Astrocyte of the spinal cord (primary cell): ENCODE measurements at regions not wholly inside any gene's neighbourhood (a gene's known extent, or its start where the extent isn't known, plus 50 kb on each side); places are given as distances from the start of the nearest gene placed in this dataset.

Source experiments
- DNase-seq: peaks from one replicate; pipeline ENCODE4 v3.0.0; 2011; ENCODE audit warnings: low read depth, low spot score
- H3K4me3 ChIP-seq: 2 replicates; pipeline ENCODE4 v1.5.1; 2011; ENCODE audit warnings: low read depth, mild to moderate bottlenecking, low read length, moderate library complexity
- in situ Hi-C: cut with HindIII; loops from 2 replicates; pipeline ENCODE4 v1.10.0; 2017; ENCODE audit warnings: low sequenced_read_pairs
- TF ChIP-seq, protein P1 (sequence below): IDR thresholded peaks from 2 replicates; pipeline ENCODE4 v1.5.1; 2012; ENCODE audit warnings: low read depth, mild to moderate bottlenecking, low read length, inconsistent platforms

DNA sequence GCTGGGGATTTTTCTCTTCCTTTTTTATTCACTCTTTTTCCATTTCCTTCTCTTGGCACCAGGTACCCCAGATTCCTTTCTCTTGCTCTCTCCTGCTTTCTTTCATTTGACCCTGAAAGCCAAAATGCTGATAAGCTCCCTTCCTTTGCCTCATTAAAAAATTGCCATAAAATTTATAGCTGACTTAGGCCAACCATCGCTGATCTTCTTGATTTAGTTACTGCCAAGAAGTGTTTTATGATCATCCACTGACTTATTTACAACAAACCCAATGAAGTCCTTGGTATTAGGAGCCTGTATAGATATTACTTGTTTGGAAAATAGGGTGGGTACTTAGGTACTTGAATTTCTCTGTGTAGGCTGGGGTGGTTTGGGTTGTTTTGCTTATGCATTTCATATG, 173.2 kb upstream of the PHYHIPL start:
- no peak overlapping the region for H3K4me3 ChIP-seq
- no peak for DNase-seq
- in situ Hi-C loops, result no loop called here
- TF ChIP-seq, protein P1, sequence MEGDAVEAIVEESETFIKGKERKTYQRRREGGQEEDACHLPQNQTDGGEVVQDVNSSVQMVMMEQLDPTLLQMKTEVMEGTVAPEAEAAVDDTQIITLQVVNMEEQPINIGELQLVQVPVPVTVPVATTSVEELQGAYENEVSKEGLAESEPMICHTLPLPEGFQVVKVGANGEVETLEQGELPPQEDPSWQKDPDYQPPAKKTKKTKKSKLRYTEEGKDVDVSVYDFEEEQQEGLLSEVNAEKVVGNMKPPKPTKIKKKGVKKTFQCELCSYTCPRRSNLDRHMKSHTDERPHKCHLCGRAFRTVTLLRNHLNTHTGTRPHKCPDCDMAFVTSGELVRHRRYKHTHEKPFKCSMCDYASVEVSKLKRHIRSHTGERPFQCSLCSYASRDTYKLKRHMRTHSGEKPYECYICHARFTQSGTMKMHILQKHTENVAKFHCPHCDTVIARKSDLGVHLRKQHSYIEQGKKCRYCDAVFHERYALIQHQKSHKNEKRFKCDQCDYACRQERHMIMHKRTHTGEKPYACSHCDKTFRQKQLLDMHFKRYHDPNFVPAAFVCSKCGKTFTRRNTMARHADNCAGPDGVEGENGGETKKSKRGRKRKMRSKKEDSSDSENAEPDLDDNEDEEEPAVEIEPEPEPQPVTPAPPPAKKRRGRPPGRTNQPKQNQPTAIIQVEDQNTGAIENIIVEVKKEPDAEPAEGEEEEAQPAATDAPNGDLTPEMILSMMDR, result no peak

DNA sequence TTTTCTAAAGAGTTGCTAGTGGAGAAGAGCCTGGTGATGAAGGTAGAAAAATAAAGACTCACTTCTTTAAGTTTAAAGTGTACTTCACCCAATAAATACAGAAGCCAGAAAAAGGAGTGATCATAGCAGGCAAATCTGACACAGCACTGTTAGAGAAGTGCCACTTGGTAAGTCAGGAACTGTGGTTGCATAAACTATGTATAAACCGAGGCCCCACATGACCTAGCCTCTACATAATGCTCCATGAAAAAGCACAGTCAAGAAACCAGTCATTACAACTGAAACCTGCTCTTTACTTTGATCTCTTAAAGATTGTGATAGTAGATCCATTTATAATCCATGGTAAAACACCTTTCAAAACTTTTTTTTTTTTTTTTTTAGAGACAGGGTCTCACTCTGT, 172.1 kb upstream of the PHYHIPL start:
- DNase-seq, result no peak
- in situ Hi-C loops, result no loop called here
- TF ChIP-seq, protein P1, result no peak
- H3K4me3 ChIP-seq, result no peak overlapping the region

DNA sequence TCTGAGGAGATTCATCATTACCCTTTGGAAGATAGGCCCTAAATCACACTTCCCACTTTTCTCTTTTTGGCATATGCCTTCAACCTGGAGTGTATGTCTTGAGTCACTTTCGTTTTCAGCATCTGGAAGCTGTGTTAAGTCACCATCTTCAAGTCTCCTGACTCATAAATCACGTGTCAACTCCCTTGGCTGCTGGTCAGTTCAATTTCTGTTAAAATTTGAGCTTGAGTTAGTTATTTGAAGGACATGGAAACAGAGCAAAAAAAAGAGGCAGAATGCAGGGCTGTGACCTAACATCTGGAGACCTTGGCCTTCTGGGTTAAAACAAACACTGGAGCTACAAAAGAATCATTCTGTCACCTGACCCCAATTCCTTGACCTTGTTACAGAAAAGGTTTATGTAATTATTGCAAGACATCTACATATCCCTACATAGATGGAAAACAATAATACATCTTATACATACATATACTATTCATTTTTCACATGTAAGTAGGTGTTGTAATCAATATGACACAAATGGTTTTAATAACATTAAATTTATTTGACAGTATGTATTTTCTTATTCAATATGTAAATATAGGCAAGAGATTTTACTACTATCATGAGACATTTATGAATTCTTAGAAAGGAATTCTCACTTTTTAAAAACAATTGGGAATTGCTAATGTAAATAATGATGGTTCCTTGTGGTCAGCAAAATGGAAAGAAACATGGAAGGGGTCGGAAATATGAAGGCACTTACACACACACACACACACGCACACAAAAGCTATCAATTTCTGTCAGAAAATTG, 169.7 kb upstream of the PHYHIPL start:
- peak; percentile 51 for DNase-seq
- H3K4me3 ChIP-seq, result no peak overlapping the region
- TF ChIP-seq, protein P1, result no peak
- in situ Hi-C loops, result no loop called here

DNA sequence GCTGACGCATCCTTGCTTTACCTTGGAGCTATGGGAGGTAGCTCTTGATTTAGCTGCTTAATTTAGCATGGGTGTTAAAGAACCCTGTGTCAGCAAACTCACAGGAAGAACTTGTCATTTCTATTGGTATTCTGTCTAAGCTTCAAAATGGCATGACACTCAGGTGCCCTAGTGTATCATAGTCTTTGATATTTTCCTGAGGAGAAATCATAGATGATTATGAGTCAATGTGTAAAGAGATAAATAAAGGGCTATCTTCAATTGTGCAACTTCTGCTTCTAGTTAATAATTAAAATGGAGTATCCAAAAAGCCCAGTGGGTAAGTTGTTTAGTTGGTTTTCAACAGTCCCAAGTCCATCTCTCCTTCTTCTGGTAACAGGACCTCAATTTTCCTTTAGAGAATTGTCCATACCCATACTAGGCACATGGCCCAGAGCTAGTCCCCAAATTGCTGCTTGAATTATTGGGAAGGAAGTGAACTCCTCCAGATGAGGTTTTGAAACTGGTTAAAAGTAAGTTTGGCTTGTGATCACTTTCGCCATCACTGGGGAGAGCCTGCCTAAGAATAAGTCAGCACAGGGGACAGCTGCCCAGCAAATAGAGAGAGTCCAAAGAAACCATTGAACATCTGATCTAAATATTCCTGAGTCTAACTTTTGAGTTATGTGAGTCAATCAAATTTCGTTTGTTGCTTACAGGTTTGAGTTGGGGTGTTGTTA, 169.0 kb upstream of the PHYHIPL start:
- no peak for DNase-seq
- TF ChIP-seq, protein P1, result no peak
- H3K4me3 ChIP-seq, result no peak overlapping the region
- in situ Hi-C loops, result no loop called here

DNA sequence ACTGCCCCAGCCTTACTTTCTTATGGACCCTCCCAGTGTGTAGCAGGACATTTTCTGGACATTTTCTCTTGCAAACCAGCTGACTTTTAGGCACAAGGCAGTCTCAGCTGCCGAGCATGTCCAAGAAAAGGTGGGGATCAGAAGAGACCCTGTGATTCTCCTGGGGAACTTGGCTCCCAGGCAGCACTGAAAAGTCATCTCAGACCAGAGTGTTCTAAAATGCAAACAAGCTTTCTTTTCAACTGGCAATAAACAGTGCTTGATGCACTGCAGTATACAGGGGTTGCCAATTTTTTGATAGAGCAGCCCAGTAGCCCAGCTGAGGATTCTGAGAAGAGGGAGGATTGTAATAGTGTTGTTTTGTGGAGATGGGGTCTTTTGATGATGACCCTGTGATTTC, 168.0 kb upstream of the PHYHIPL start:
- TF ChIP-seq, protein P1, result no peak
- DNase-seq, result no peak
- in situ Hi-C loops, result no loop called here
- H3K4me3 ChIP-seq, result no peak overlapping the region

DNA sequence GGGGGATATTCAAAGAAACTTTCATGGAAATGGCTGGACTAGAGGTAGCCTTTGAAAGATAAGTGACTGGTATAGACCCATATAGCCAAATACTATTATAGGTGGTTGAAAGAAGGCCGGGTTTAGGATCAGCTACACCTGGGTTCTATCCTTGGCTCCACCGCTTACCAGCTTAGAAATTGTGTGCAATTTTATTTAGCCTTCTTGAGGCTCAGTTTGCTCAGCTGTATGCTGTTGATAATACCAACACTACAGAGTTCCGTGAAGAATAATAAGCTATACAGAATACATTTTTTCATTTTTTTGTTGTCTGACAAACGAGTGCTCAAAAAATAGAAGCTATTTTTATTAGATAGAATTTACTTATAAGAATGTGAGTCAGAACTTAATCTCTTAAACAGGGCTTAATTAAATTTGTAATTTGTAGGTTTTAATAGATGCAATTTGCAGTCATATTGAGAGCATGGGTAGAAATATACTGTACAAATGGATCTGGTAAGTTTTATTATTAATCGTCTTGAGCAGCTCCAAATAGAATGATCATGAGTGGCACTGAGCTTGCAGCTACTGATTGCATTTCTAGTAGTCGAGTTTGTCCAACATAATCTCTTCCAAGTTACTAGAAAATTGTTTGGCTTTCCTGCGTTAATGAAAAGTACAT, 164.3 kb upstream of the PHYHIPL start:
- in situ Hi-C loops, result no loop called here
- no peak overlapping the region for H3K4me3 ChIP-seq
- no peak for DNase-seq
- TF ChIP-seq, protein P1, result no peak
